ENCODE measurements at regions not wholly inside any gene's neighbourhood (a gene's known extent, or its start where the extent isn't known, plus 50 kb on each side); places are given as distances from the start of the nearest gene placed in this dataset.
"Not testable (repeated sequence)": the region's sequence is repeated elsewhere in the genome, so short reads cannot be mapped to it uniquely, and the experiment has no call there.

- H3K4me3 ChIP-seq (replicated peaks; ENCODE audit: low read depth, low read length), result no peak overlapping the region
- DNase-seq (ENCODE audit: low read depth), result no peak
- no peak for TF ChIP-seq CTCF (IDR thresholded peaks at IDR 0.05; ENCODE audit: low read length, missing control alignments)
Measured at GRCh38 chr14:54257424-54257823, 139.4 kb upstream of the CDKN3 start.

DNA sequence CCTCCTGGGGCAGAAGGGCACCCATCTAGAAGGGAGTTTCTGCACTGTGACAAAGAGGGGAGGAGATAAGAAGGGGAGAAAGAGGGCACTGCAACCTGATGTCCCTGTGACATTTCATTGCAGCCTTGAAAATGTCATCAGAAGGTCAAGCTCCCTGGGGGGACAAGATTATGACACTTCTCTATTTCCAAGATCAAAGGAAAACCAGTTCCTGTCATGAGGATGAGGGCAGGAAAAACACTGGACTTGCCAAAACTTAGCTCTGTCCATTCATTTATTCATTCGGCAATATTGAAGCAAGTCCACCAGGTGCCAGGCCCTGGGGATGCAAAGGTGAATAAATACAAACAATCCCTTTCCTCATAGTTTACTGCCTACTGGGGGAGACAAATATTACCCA lies 138.4 kb upstream of the CDKN3 start:
- H3K4me3 ChIP-seq (replicated peaks; ENCODE audit: low read depth, low read length), result no peak overlapping the region
- DNase-seq (ENCODE audit: low read depth), result no peak
- no peak for TF ChIP-seq CTCF (IDR thresholded peaks at IDR 0.05; ENCODE audit: low read length, missing control alignments)

DNA sequence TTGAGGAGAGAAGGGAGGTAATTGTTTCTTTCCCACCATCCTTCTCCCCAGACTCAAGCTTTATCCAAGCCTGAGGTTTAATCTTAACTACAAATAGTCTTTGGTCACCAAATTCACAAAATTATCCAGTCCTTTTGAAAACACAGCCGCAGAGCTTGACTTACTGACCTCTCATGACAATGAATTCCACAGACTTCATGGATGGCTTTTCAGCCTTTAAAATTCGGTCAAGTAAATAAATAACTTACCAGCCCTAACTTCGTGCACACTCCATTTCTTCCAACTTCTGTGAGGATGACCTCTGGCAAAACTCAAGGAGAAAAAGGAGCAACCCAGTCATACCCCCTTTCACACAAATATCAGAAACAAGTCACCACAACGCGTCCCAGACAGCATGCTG lies 137.0 kb upstream of the CDKN3 start:
- no peak for TF ChIP-seq CTCF (IDR thresholded peaks at IDR 0.05; ENCODE audit: low read length, missing control alignments)
- H3K4me3 ChIP-seq (replicated peaks; ENCODE audit: low read depth, low read length), result no peak overlapping the region
- no peak for DNase-seq (ENCODE audit: low read depth)

GRCh38 chr14:54261283-54261682 lies 135.5 kb upstream of the CDKN3 start:
- DNase-seq (ENCODE audit: low read depth), result no peak
- TF ChIP-seq CTCF (IDR thresholded peaks at IDR 0.05; ENCODE audit: low read length, missing control alignments), result no peak
- no peak overlapping the region for H3K4me3 ChIP-seq (replicated peaks; ENCODE audit: low read depth, low read length)

DNA sequence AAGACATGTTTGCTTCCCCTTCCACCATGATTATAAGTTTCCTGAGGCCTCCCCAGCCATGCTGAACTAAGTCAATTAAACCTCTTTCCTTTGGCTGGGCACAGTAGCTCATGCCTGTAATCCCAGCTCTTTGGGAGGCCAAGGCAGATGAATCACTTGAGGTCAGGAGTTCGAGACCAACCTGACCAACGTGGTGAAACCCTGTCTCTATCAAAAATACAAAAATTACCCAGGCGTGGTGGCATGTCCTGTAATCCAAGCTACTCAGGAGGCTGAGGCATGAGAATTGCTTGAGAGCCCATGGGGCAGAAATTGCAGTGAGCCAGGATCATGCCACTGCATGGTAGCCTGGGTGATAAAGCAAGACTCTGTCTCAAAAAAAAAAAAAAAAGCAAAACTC lies 130.2 kb upstream of the CDKN3 start:
- not testable (repeated sequence) for H3K4me3 ChIP-seq (replicated peaks; ENCODE audit: low read depth, low read length); DNase-seq (ENCODE audit: low read depth)

DNA sequence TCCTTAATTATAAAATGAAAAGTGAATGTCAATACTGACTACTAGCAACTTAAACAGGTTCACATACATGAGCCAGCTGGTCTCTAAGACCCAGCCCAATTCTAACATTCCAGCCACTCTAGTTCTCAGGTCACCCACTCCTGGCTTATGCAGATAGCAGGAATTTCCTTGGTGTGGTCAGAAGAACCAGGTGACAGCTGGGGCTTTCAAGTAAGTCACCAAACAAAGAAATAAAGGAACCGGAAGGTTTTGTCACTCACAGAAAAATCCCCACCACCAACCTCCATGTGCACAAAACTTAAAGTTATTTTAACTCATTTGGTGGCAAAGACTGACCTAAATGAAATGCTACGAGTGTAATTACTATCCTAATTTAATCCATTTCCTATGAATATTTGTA lies 129.6 kb upstream of the CDKN3 start:
- DNase-seq (ENCODE audit: low read depth), result no peak

GRCh38 chr14:54275997-54276725 lies 120.6 kb upstream of the CDKN3 start:
- TF ChIP-seq CTCF (IDR thresholded peaks at IDR 0.05; ENCODE audit: low read length, missing control alignments), result no peak
- no peak overlapping the region for H3K4me3 ChIP-seq (replicated peaks; ENCODE audit: low read depth, low read length)
- DNase-seq (ENCODE audit: low read depth), result no peak

More for the DNA sequence above, 129.6 kb upstream of the CDKN3 start:
- no peak overlapping the region for H3K4me3 ChIP-seq (replicated peaks; ENCODE audit: low read depth, low read length)
- TF ChIP-seq CTCF (IDR thresholded peaks at IDR 0.05; ENCODE audit: low read length, missing control alignments), result no peak
